GM12892 (cell line): ENCODE measurements at regions not wholly inside any gene's neighbourhood (a gene's known extent, or its start where the extent isn't known, plus 50 kb on each side); places are given as distances from the start of the nearest gene placed in this dataset.

Experiments
- POLR2A ChIP-seq: IDR thresholded peaks from 2 replicates; pipeline ENCODE4 v1.6.1; 2011; ENCODE audit warnings: low read depth, low read length, control low read depth
- POLR2AphosphoS5 ChIP-seq: IDR thresholded peaks from 2 replicates; pipeline ENCODE4 v1.6.1; 2011; ENCODE audit warnings: low read depth, low read length, control low read depth
- TAF1 ChIP-seq: IDR thresholded peaks from 2 replicates; pipeline ENCODE4 v1.6.1; 2011; ENCODE audit warnings: low read depth, mild to moderate bottlenecking, control low read depth, low read length, borderline replicate concordance

GRCh38 chr21:41605178-41605933 is 97.4 kb upstream of the TMPRSS2 start:
- no peak for TF ChIP-seq POLR2AphosphoS5
- TF ChIP-seq POLR2A = no peak
- TF ChIP-seq TAF1 = no peak
